Amygdala (tissue), 56 donors: ENCODE measurements at regions not wholly inside any gene's neighbourhood (a gene's known extent, or its start where the extent isn't known, plus 50 kb on each side); places are given as distances from the start of the nearest gene placed in this dataset.
A peak's percentile ranks its signal among the peaks of the same experiment; 100 is the strongest.
"Not testable (repeated sequence)": the region's sequence is repeated elsewhere in the genome, so short reads cannot be mapped to it uniquely, and the experiment has no call there.

Experiments
- DNase-seq, 56 donors: peaks; one replicate each; lab custom pipeline; 2025; lab: John Stamatoyannopoulos, UW

GRCh38 chr3:186454881-186455703, 89.1 kb downstream of the CRYGS start:
- DNase-seq: no peak

DNA sequence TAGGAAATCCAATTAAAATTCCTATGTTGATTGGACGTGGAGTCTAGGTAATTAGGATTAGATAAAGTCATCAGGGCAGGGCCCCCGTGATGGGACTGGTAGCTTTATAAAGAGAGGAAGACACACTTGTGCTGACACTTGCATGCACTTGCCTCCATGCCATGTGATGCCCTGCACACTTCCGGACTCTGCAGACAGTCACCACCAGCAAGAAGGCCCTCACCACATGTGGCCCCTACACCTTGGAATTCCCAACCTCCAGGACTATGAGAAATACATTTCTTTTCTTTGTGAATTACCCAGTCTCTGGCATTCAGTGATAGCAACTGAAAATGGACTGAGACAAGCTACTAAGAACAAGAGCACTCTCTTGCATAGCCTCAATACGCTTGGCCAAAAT, 90.6 kb downstream of the CRYGS start:
- DNase-seq: no peak

GRCh38 chr3:186452517-186452916, 90.5 kb upstream of the DGKG start:
- DNase-seq: no peak

- DNase-seq: no peak
Measured at GRCh38 chr3:186451371-186451770, 89.3 kb upstream of the DGKG start.

DNA sequence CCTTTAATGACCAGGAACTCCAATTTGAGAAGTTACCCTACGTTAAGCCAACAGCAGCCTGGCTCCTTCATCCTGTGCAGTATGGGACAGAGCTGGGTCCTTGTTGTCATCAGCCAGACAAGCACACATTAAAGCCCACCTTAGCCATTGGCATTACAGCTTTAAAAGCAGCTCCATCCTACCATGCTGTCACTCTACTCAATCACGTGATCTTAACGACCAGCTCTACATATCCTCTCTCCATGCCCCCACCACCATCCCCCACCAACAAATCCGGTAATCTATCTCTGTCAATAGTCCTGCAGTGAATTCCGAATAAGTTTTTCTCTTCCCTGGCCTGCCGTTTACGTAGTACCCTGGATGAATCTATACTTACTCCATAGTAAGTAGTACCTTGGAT, 82.9 kb upstream of the DGKG start:
- no peak for DNase-seq

GRCh38 chr3:186444288-186444687, 82.3 kb upstream of the DGKG start:
- no peak for DNase-seq

DNA sequence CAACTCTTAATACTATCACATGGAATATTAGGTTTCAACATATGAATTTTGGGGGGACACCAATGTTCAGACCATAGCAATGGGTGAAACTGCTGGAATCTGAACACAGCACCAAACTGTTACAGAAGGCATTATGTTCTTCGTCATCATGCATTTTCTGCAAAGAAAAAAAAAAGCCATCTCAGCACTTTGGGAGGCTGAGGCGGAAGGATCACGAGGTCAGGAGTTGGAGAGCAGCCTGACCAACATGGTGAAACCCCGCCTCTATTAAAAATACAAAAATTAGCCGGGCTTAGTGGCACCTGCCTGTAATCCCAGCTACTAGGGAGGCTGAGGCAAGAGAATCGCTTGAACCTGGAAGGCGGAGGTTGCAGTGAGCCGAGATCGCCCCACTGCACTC, 80.9 kb upstream of the DGKG start:
- not testable (repeated sequence) for DNase-seq

DNA sequence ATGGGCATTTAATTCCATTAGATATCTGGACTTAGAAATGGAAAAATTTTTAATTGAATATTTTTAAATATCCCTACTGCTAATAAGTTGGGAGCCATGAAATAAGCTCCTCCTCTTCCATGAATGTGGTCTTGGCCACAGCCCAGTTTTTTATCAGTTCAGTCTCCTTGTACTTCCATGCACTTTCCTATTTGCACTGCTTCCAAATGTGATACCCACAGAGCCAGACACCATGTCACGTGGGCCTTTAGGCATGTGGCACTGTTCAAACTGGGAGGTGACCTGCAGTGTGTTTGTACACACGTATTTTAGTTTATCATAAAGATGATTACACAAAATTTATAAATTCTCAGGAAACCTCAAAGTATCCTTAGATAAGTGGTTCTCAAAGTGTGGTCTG, 80.1 kb upstream of the DGKG start:
- DNase-seq: no peak

DNA sequence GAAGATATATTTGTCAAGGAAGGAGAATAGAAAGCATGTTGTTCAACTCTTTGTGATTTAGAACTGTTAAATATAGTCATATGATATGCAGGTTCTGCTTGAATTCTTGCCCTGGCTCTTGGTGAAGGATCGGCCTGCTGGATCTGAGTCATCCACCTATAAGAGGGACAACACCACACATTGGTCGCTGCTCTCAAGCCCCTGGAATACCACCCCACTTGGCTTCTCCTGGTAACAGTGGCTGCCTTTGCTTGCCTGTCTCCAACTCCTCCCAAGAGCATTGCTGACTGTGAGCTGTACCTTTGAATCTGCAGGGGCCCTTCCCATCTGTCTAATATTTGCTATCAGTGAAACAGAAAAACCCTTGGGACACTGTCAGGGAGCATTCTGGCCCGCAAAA, 78.9 kb upstream of the DGKG start:
- DNase-seq: no peak

DNA sequence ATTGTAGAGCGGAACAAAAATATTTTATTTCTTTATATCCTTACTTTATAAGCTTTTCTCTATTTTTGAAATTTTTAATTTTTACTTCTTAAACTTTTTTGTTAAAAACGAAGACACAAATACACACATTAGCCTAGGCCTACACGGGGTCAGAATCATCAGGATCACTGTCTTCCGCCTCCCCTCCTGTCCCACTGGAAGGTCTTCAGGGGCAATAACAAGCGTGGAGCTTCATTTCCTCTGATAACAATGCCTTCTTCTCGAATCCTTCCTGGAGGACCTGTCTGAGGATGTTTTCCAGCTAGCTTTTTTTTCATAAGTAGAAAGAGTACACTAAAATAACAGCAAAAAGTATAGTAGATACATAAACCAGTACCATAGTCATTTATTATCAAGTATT, 77.7 kb upstream of the DGKG start:
- DNase-seq: no peak

DNA sequence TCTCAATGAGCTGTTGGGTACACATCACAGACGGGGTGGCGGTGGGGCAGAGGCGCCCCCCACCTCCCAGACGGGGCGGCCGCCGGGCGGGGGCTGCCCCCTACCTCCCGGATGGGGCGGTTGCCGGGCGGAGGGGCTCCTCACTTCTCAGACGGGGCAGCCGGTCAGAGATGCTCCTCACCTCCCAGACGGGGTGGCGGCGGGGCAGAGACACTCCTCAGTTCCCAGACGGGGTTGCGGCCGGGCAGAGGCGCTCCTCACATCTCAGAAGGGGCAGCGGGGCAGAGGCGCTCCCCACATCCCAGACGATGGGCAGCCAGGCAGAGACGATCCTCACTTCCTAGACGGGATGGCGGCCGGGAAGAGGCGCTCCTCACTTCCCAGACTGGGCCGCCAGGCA, 73.3 kb upstream of the DGKG start:
- DNase-seq: not testable (repeated sequence)

GRCh38 chr3:186432944-186433732, 71.1 kb upstream of the DGKG start:
- no peak for DNase-seq

DNA sequence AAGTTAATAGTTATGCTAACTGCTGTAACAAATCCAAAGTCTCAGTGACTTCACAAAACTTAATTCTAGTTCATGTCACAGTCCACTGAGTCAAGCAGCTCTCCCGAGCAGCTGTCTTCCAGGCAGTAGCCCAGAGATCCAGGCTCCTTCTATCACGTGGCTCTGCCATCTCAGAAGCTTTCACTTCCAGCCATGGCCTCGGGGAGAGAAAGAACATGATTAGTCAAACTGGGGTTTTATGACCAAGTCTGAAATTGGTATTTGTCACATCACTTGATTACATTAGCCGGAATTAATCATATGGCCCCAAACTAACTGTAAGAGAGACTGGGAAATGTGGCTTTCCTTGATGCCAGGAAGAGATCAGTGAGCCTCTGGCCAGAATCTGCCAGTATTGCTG, 70.2 kb upstream of the DGKG start:
- DNase-seq: no peak

- DNase-seq: peak in 6 of 56 donors; percentile 4 to 27 (median 6)
Measured at GRCh38 chr3:186427627-186428281, 65.7 kb upstream of the DGKG start.

- DNase-seq: no peak
Measured at GRCh38 chr3:186425788-186426730, 64.0 kb upstream of the DGKG start.

GRCh38 chr3:186421946-186422345, 59.9 kb upstream of the DGKG start:
- no peak for DNase-seq

- no peak for DNase-seq
Measured at GRCh38 chr3:186418671-186419145, 56.7 kb upstream of the DGKG start.

DNA sequence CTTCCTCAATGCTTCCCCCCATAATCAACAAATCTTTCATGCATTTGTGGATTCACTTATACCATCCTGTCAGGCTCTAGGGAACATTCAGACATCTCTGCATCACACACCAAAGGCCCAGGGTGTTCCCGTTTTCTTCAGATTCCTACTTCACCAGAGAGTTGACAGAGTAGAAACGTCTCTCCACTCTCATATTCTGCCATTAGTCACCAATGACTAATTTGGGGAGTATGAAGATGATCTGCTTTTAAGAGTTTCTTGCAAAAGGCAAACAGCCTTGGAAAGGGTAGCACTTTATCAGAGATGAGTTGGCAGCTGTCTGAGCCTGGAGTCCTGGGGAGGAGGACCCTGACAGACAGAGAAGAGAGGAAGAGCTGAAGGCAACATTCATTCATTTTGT, 55.8 kb upstream of the DGKG start:
- DNase-seq: no peak

DNA sequence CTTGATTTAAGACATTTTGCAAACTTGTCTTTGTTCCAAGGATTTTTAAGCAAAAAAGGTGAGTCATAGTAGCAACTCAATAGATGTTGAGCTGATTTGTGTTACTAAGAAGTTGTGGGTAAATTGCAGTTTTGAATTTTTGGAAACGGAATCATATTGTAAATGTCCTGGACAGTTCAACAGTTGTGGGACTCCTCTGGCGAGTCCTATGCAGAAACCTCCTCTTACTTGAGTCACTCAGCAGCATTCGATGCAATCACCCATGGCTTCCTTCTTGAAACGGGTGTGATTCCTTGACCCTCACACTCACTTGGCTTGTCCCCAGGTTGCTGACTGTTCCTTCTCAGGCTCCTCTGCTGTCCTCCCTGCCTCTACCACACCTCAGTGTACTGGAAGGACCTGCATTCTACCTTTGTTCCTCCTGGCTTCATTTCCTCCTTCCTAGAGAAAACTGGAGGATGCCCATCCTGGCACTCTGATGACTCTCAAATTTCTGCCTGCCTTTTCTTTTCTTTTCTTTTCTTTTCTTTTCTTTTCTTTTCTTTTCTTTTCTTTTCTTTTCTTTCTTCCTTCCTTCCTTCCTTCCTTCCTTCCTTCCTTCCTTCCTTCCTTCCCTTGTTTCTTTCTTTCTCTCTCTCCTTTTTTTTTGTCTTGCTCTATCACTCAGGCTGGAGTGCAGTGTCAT, 52.8 kb upstream of the DGKG start:
- DNase-seq: peak in 2 of 56 donors; percentile 12 to 14
